Uterus (tissue), 3 donors: ENCODE measurements at regions not wholly inside any gene's neighbourhood (a gene's known extent, or its start where the extent isn't known, plus 50 kb on each side); places are given as distances from the start of the nearest gene placed in this dataset.

Experiments used
- DNase-seq, 2 donors: peaks; one replicate each; pipeline ENCODE4 v3.0.0-alpha.2; 2019 to 2020
- H3K27ac ChIP-seq, 2 donors: fragments of 200-600 bp; sonication (generic); 1 replicate in 1 of 2; 2 replicates in 1 of 2; pipeline ENCODE4 v1.5.1; 2016 to 2018
- H3K27me3 ChIP-seq, 2 donors: fragments of 200-600 bp; sonication (generic); one replicate each; pipeline ENCODE4 v1.5.1; 2018 to 2019; ENCODE audit warnings: control low read depth in 1 of 2
- H3K36me3 ChIP-seq, 2 donors: fragments of 200-600 bp; sonication (generic); one replicate each; pipeline ENCODE4 v1.5.1; 2019; ENCODE audit warnings: control low read depth in 1 of 2
- H3K4me1 ChIP-seq, 2 donors: fragments of 200-600 bp; sonication (generic); one replicate each; pipeline ENCODE4 v1.5.1; 2018 to 2019; ENCODE audit warnings: control low read depth in 1 of 2
- H3K4me3 ChIP-seq, 2 donors: fragments of 200-600 bp; sonication (generic); 1 replicate in 1 of 2; 2 replicates in 1 of 2; pipeline ENCODE4 v1.5.1; 2018 to 2019; ENCODE audit warnings: mild to moderate bottlenecking in 1 of 2
- H3K9me3 ChIP-seq, 2 donors: fragments of 200-600 bp; sonication (generic); one replicate each; pipeline ENCODE4 v1.5.1; 2019; ENCODE audit warnings: control low read depth in 1 of 2
- CTCF ChIP-seq, 4 experiments: fragments of 200-600 bp in 2 of 4; fragments of 450-650 bp in 2 of 4; sonication (generic) in 2 of 4; IDR thresholded peaks; one replicate each; pipeline ENCODE4 v1.5.1; 2016 to 2019; ENCODE audit warnings: antibody characterized with exemption in 4 of 4, mild to moderate bottlenecking in 2 of 4, moderate library complexity in 1 of 4
- POLR2A ChIP-seq, 2 donors: fragments of 450-650 bp; IDR thresholded peaks; one replicate each; pipeline ENCODE4 v1.6.1; 2016; ENCODE audit warnings: antibody characterized with exemption in 2 of 2, mild to moderate bottlenecking in 1 of 2, moderate library complexity in 1 of 2
- intact Hi-C: fragments of 100-400 bp; cut with DNase I; formaldehyde crosslinking; loops from one replicate; pipeline ENCODE4 v1.15.1; 2023; ENCODE audit warnings: low total_unique reads
- donor health status: DM: yes; HTN: yes; CAD: no.

DNA sequence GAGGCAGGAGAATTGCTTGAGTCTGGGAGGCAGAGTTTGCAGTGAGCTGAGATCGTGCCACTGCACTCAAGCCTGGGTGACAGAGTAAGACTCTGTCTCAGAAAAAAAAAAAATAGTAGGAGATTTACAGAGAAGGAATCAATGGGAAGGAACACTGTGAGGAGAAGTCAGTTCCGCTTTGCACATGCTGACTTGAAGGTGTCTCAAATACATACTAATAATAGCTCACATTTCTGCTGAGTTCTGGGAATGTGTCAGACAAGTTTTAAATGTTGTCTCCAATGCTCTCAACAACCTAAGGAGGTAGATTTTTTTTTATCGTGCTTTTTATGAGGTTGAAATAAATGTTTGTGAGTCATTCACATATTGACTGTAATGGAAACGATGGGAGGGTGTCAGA is 654.9 kb upstream of the CELF2 start:
- intact Hi-C loops = no loop called here
- Histone ChIP-seq H3K4me1 (no peaks in the 10 kb centered on the region), H3K27me3 (no peaks in the 10 kb centered on the region), H3K36me3 (no peaks in the 10 kb centered on the region), H3K4me3 (no peak overlapping the region), H3K27ac (no peak overlapping the region), H3K9me3 (no peaks in the 10 kb centered on the region)
- TF ChIP-seq CTCF (IDR thresholded peaks at IDR 0.05) = no peak
- no peak for TF ChIP-seq POLR2A (IDR thresholded peaks at IDR 0.05)
- no peak for DNase-seq

- DNase-seq = no peak
- H3K27me3 ChIP-seq = no peaks in the 10 kb centered on the region
- H3K27ac ChIP-seq = no peak overlapping the region
- H3K36me3 ChIP-seq = no peaks in the 10 kb centered on the region
- intact Hi-C loops = no loop called here
- no peak for TF ChIP-seq CTCF (IDR thresholded peaks at IDR 0.05)
- TF ChIP-seq POLR2A (IDR thresholded peaks at IDR 0.05) = no peak
- no peaks in the 10 kb centered on the region for H3K9me3 ChIP-seq
- H3K4me1 ChIP-seq = no peaks in the 10 kb centered on the region
- H3K4me3 ChIP-seq = no peak overlapping the region
Observed at GRCh38 chr10:10363217-10363616, 654.5 kb upstream of the CELF2 start.

DNA sequence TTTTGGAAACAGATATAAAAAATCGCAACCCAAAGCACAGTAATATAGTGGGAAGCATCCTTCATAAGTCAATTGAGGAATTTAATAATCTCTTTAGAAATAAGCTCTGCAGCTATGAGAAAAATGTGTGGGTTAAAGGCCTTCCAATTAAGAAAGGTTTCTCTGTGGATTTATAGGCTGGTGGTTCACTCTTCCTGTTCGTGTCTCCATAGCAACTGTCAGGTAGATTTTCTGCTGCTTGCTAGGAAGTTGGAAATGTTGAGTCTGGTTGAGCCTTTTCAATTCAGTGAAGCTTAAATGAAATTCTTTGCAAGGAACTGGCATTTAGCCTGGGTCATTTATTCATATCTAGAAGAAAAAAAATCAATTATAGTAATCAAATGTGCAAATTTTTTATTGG is 652.8 kb upstream of the CELF2 start:
- intact Hi-C loops = no loop called here
- Histone ChIP-seq H3K9me3 (no peaks in the 10 kb centered on the region), H3K4me1 (no peaks in the 10 kb centered on the region), H3K36me3 (no peaks in the 10 kb centered on the region), H3K27me3 (no peaks in the 10 kb centered on the region), H3K4me3 (no peak overlapping the region), H3K27ac (no peak overlapping the region)
- TF ChIP-seq CTCF (IDR thresholded peaks at IDR 0.05) = no peak
- TF ChIP-seq POLR2A (IDR thresholded peaks at IDR 0.05) = no peak
- no peak for DNase-seq

DNA sequence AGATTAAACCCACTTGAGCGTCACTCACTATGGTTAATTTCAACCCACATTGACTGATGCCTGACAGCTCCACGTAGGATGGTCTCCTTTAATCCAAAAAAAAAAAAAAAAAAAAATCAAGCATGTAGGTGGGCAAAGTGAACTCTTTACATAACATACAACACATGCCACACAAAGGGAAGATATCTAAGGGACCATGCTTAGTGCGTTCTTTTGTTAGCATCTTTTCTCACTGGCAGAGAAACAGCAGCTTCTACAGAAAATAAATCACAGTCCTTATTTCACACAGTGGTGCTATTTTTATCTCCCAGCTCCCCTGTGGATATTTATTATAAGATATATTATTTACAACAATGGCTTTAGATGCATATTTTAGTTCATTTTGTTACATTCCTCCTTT is 652.0 kb upstream of the CELF2 start:
- no peaks in the 10 kb centered on the region for H3K36me3 ChIP-seq
- H3K27me3 ChIP-seq = no peaks in the 10 kb centered on the region
- H3K27ac ChIP-seq = no peak overlapping the region
- DNase-seq = no peak
- TF ChIP-seq POLR2A (IDR thresholded peaks at IDR 0.05) (no peak), CTCF (IDR thresholded peaks at IDR 0.05) (no peak)
- intact Hi-C loops = no loop called here
- no peak overlapping the region for H3K4me3 ChIP-seq
- no peaks in the 10 kb centered on the region for H3K4me1 ChIP-seq
- no peaks in the 10 kb centered on the region for H3K9me3 ChIP-seq

DNA sequence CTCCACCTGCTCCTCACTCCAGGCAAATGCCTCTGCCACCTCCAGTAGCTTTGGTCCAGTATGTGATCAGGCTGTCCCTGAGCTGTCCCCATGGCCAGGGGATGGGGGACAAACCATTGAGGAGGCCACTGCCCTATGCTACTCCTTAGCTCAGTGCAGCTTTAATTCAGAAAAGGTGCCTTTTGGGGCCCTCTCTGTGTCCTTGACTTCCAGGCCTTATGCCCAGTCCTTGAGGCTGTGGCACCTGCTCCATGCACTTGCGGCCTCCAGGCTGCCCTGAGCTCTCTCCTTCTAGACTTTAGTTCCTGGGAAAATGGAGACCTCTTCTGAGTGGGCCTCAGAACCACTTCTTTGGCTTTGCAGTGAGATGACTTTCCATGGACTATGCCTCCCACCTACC is 650.8 kb upstream of the CELF2 start:
- H3K27me3 ChIP-seq = no peaks in the 10 kb centered on the region
- intact Hi-C loops = no loop called here

More for the DNA sequence above, 650.8 kb upstream of the CELF2 start:
- Histone ChIP-seq H3K9me3 (no peaks in the 10 kb centered on the region), H3K4me1 (no peaks in the 10 kb centered on the region), H3K27ac (no peak overlapping the region), H3K36me3 (no peaks in the 10 kb centered on the region), H3K4me3 (no peak overlapping the region)
- TF ChIP-seq POLR2A (IDR thresholded peaks at IDR 0.05) = no peak
- no peak for TF ChIP-seq CTCF (IDR thresholded peaks at IDR 0.05)
- DNase-seq = no peak
